ENCODE measurements at regions not wholly inside any gene's neighbourhood (a gene's known extent, or its start where the extent isn't known, plus 50 kb on each side); places are given as distances from the start of the nearest gene placed in this dataset.
"Not testable (repeated sequence)": the region's sequence is repeated elsewhere in the genome, so short reads cannot be mapped to it uniquely, and the experiment has no call there.

GRCh38 chr20:29306390-29307072, 1950.9 kb upstream of the DEFB115 start:
- TF ChIP-seq CTCF (IDR thresholded peaks at IDR 0.05): no peak
- Histone ChIP-seq H3K9me3 (peaks cover under 1% of the 10 kb centered on the region), H3K27ac (no peak overlapping the region), H3K36me3 (no peaks in the 10 kb centered on the region), H3K27me3 (ENCODE audit: low read depth) (no peaks in the 10 kb centered on the region), H3K4me1 (no peaks in the 10 kb centered on the region), H3K4me3 (no peak overlapping the region)
- ATAC-seq (no peak), DNase-seq (no peak)
- intact Hi-C loops (cut with DNase I): no loop called here

GRCh38 chr20:29307484-29307883, 1950.0 kb upstream of the DEFB115 start:
- H3K4me1 ChIP-seq; H3K27ac ChIP-seq; ATAC-seq; DNase-seq; H3K36me3 ChIP-seq; H3K27me3 ChIP-seq (ENCODE audit: low read depth); H3K9me3 ChIP-seq; intact Hi-C loops (cut with DNase I); H3K4me3 ChIP-seq: not testable (repeated sequence)

- H3K27ac ChIP-seq; H3K4me3 ChIP-seq; H3K36me3 ChIP-seq; H3K27me3 ChIP-seq (ENCODE audit: low read depth); intact Hi-C loops (cut with DNase I); H3K4me1 ChIP-seq; DNase-seq; ATAC-seq; H3K9me3 ChIP-seq: not testable (repeated sequence)
Observed at GRCh38 chr20:29308956-29309355, 1948.5 kb upstream of the DEFB115 start.

- H3K4me1 ChIP-seq; ATAC-seq; H3K4me3 ChIP-seq; H3K27me3 ChIP-seq (ENCODE audit: low read depth); H3K9me3 ChIP-seq; intact Hi-C loops (cut with DNase I); H3K27ac ChIP-seq; DNase-seq; H3K36me3 ChIP-seq: not testable (repeated sequence)
Observed at GRCh38 chr20:29309481-29309880, 1948.0 kb upstream of the DEFB115 start.

- ATAC-seq; H3K4me1 ChIP-seq; H3K9me3 ChIP-seq; intact Hi-C loops (cut with DNase I); H3K27ac ChIP-seq; H3K36me3 ChIP-seq; DNase-seq; H3K4me3 ChIP-seq; H3K27me3 ChIP-seq (ENCODE audit: low read depth): not testable (repeated sequence)
Observed at GRCh38 chr20:29311046-29311445, 1946.4 kb upstream of the DEFB115 start.

GRCh38 chr20:29312679-29313078, 1944.8 kb upstream of the DEFB115 start:
- ATAC-seq; intact Hi-C loops (cut with DNase I); DNase-seq: not testable (repeated sequence)

GRCh38 chr20:29313481-29313880, 1944.0 kb upstream of the DEFB115 start:
- DNase-seq: no peak
- Histone ChIP-seq H3K27me3 (ENCODE audit: low read depth) (no peaks in the 10 kb centered on the region), H3K27ac (no peak overlapping the region), H3K4me3 (no peak overlapping the region), H3K9me3 (no peaks in the 10 kb centered on the region), H3K36me3 (no peaks in the 10 kb centered on the region), H3K4me1 (no peaks in the 10 kb centered on the region)
- intact Hi-C loops (cut with DNase I): no loop called here
- ATAC-seq: no peak
- no peak for TF ChIP-seq CTCF (IDR thresholded peaks at IDR 0.05)

More at GRCh38 chr20:29312679-29313078, 1944.8 kb upstream of the DEFB115 start:
- not testable (repeated sequence) for H3K27ac ChIP-seq; H3K9me3 ChIP-seq; H3K4me1 ChIP-seq; H3K4me3 ChIP-seq; H3K36me3 ChIP-seq; H3K27me3 ChIP-seq (ENCODE audit: low read depth)

- Histone ChIP-seq H3K36me3 (no peaks in the 10 kb centered on the region), H3K4me1 (no peaks in the 10 kb centered on the region), H3K27me3 (ENCODE audit: low read depth) (no peaks in the 10 kb centered on the region), H3K9me3 (no peaks in the 10 kb centered on the region), H3K27ac (no peak overlapping the region), H3K4me3 (no peak overlapping the region)
- DNase-seq: no peak
- intact Hi-C loops (cut with DNase I): no loop called here
- ATAC-seq: no peak
- TF ChIP-seq CTCF (IDR thresholded peaks at IDR 0.05): no peak
Observed at GRCh38 chr20:29314294-29314693, 1943.2 kb upstream of the DEFB115 start.

Data from lower lobe of right lung (tissue), 2 donors.